CD14-positive monocyte (primary cell): ENCODE measurements at regions not wholly inside any gene's neighbourhood (a gene's known extent, or its start where the extent isn't known, plus 50 kb on each side); places are given as distances from the start of the nearest gene placed in this dataset.

Experiments used
- DNase-seq, 3 donors: peaks; one replicate each; pipeline ENCODE4 v3.0.0-alpha.2; 2011 to 2022
- H2AFZ ChIP-seq: 2 replicates; pipeline ENCODE4 v1.6.0; 2012; ENCODE audit warnings: mild to moderate bottlenecking, low read depth, low read length, inconsistent platforms; ENCODE audit not compliant: insufficient read depth, poor library complexity, severe bottlenecking
- H3K27ac ChIP-seq, 2 donors: 1 replicate in 1 of 2; 2 replicates in 1 of 2; pipeline ENCODE4 v1.5.1; 2012 to 2013; ENCODE audit warnings: low read length in 2 of 2, control low read depth in 1 of 2, inconsistent platforms in 1 of 2, low read depth in 1 of 2, mild to moderate bottlenecking in 1 of 2
- H3K27me3 ChIP-seq, 2 donors: one replicate each; pipeline versions ENCODE4 v1.6.0 to v1.6.1; 2011 to 2013; ENCODE audit warnings: low read length in 2 of 2; ENCODE audit not compliant: control insufficient read depth in 2 of 2, insufficient read depth in 2 of 2
- H3K36me3 ChIP-seq, 2 donors: replicated peaks in 1 of 2; 1 replicate in 1 of 2; 2 replicates in 1 of 2; pipeline versions ENCODE4 v1.5.1 to v1.6.1; 2012 to 2013; ENCODE audit warnings: low read length in 2 of 2, control low read depth in 1 of 2, inconsistent platforms in 1 of 2, mild to moderate bottlenecking in 1 of 2; ENCODE audit not compliant: insufficient read depth in 2 of 2, control insufficient read depth in 1 of 2
- H3K4me1 ChIP-seq, 2 donors: 1 replicate in 1 of 2; 2 replicates in 1 of 2; pipeline versions ENCODE4 v1.5.1 to v1.6.1; 2012 to 2013; ENCODE audit warnings: low read length in 2 of 2, control low read depth in 1 of 2, inconsistent platforms in 1 of 2, mild to moderate bottlenecking in 1 of 2, moderate library complexity in 1 of 2; ENCODE audit not compliant: insufficient read depth in 2 of 2, control insufficient read depth in 1 of 2
- H3K4me2 ChIP-seq: replicated peaks from 2 replicates; pipeline ENCODE3; 2012; ENCODE audit warnings: low read length, moderate library complexity, mild to moderate bottlenecking; ENCODE audit not compliant: poor library complexity, severe bottlenecking; ENCODE audit errors: extremely low read depth
- H3K4me3 ChIP-seq, 3 experiments: fragments of 200-600 bp in 1 of 3; sonication (generic) in 1 of 3; replicated peaks in 1 of 3; 1 replicate in 2 of 3; 2 replicates in 1 of 3; pipeline ENCODE4 v1.5.1; 2011 to 2013; ENCODE audit warnings: low read length in 3 of 3, mild to moderate bottlenecking in 3 of 3, control low read depth in 2 of 3, low read depth in 2 of 3, inconsistent platforms in 1 of 3, moderate library complexity in 1 of 3
- H3K79me2 ChIP-seq: 2 replicates; pipeline ENCODE4 v1.6.0; 2012; ENCODE audit warnings: mild to moderate bottlenecking, control low read depth, inconsistent platforms, low read length, moderate library complexity; ENCODE audit not compliant: insufficient read depth
- H3K9ac ChIP-seq: 2 replicates; pipeline ENCODE4 v1.6.0; 2017; ENCODE audit warnings: low read length, mild to moderate bottlenecking; ENCODE audit not compliant: insufficient read depth, poor library complexity, severe bottlenecking
- H3K9me3 ChIP-seq, 2 donors: replicated peaks in 1 of 2; 1 replicate in 1 of 2; 2 replicates in 1 of 2; pipeline versions ENCODE4 v1.5.1 to v1.6.1; 2012 to 2013; ENCODE audit warnings: low read length in 2 of 2, control low read depth in 1 of 2; ENCODE audit not compliant: control insufficient read depth in 1 of 2, insufficient read depth in 1 of 2
- H4K20me1 ChIP-seq: 2 replicates; pipeline ENCODE4 v1.6.0; 2012; ENCODE audit warnings: mild to moderate bottlenecking, low read length, control low read depth, moderate library complexity; ENCODE audit not compliant: insufficient read depth
- H3K27ac Mint-ChIP-seq, 7 donors: one replicate each; pipeline ENCODE4 v1.8.0; 2020; ENCODE audit warnings: mild to moderate bottlenecking in 7 of 7, mixed read lengths in 7 of 7, moderate library complexity in 6 of 7, inconsistent platforms in 2 of 7
- H3K27me3 Mint-ChIP-seq, 3 donors: one replicate each; pipeline ENCODE4 v1.8.0; 2021 to 2022; ENCODE audit warnings: low read depth in 3 of 3, mild to moderate bottlenecking in 3 of 3, mixed read lengths in 3 of 3, moderate library complexity in 3 of 3, inconsistent platforms in 1 of 3
- H3K36me3 Mint-ChIP-seq, 2 donors: one replicate each; pipeline ENCODE4 v1.8.0; 2020; ENCODE audit warnings: mixed read lengths in 2 of 2, inconsistent platforms in 1 of 2, mild to moderate bottlenecking in 1 of 2
- H3K4me1 Mint-ChIP-seq: one replicate; pipeline ENCODE4 v1.8.0; 2020; ENCODE audit warnings: mild to moderate bottlenecking, mixed read lengths
- H3K4me3 Mint-ChIP-seq, 2 donors: one replicate each; pipeline ENCODE4 v1.8.0; 2020; ENCODE audit warnings: mild to moderate bottlenecking in 2 of 2, mixed read lengths in 2 of 2, moderate library complexity in 1 of 2
- H3K9me3 Mint-ChIP-seq, 7 donors: one replicate each; pipeline ENCODE4 v1.8.0; 2020 to 2022; ENCODE audit warnings: mixed read lengths in 7 of 7, mild to moderate bottlenecking in 6 of 7, moderate library complexity in 6 of 7, inconsistent platforms in 2 of 7
- CTCF ChIP-seq: fragments of 200-600 bp; IDR thresholded peaks from one replicate; pipeline ENCODE4 v1.8.0; 2022; ENCODE audit warnings: antibody characterized with exemption, mild to moderate bottlenecking
- WGBS: methylation state at CpG from one replicate; pipeline ENCODE4 v1.1.5; 2013; ENCODE audit warnings: missing lambda C conversion rate; ENCODE audit not compliant: insufficient coverage; 5-methylcytosine and 5-hydroxymethylcytosine counted together
- intact Hi-C, 2 donors: fragments of 100-400 bp; cut with micrococcal nuclease; formaldehyde crosslinking; loops; one replicate each; pipeline versions ENCODE4 v1.15.0 to v1.15.1; 2023

- TF ChIP-seq CTCF, result no peak
- no peaks in the 10 kb centered on the region for H3K79me2 ChIP-seq
- H3K36me3 ChIP-seq, result no peaks in the 10 kb centered on the region
- H3K9me3 ChIP-seq, result no peaks in the 10 kb centered on the region
- no peaks in the 10 kb centered on the region for H3K36me3 Mint-ChIP-seq
- H3K4me1 Mint-ChIP-seq, result peaks cover 6% of the 10 kb centered on the region
- no peak overlapping the region for H3K4me2 ChIP-seq
- no peak overlapping the region for H3K4me3 Mint-ChIP-seq
- H3K9ac ChIP-seq, result no peak overlapping the region
- H3K9me3 Mint-ChIP-seq, result peaks cover 0 to 3% (median 0%) of the 10 kb centered on the region in 7 donors
- H3K27ac ChIP-seq, result no peak overlapping the region
- peaks cover 8 to 11% of the 10 kb centered on the region in 2 donors for H3K4me1 ChIP-seq
- H3K27me3 Mint-ChIP-seq, result peaks cover 0 to 4% (median 0%) of the 10 kb centered on the region in 3 donors
- DNase-seq, result no peak
- intact Hi-C loops, result no loop called here
- no peaks in the 10 kb centered on the region for H4K20me1 ChIP-seq
- H2AFZ ChIP-seq, result no peak overlapping the region
- H3K4me3 ChIP-seq, result no peak overlapping the region
- H3K27ac Mint-ChIP-seq, result no peak overlapping the region
- no peaks in the 10 kb centered on the region for H3K27me3 ChIP-seq
- WGBS, result 96% methylated on average over 3 of the region's 4 CpGs
Measured at GRCh38 chr4:14392378-14392777, 609.9 kb upstream of the CPEB2 start.

GRCh38 chr4:14396183-14396582 is 606.1 kb upstream of the CPEB2 start:
- peaks cover 0 to 4% (median 0%) of the 10 kb centered on the region in 3 donors for H3K27me3 Mint-ChIP-seq
- no peaks in the 10 kb centered on the region for H3K79me2 ChIP-seq
- H3K27ac ChIP-seq, result no peak overlapping the region
- no peak overlapping the region for H3K9ac ChIP-seq
- peaks cover 0 to 6% of the 10 kb centered on the region in 2 donors for H3K4me1 ChIP-seq
- H3K4me1 Mint-ChIP-seq, result peaks cover 5% of the 10 kb centered on the region
- no peak overlapping the region for H3K27ac Mint-ChIP-seq
- no peak overlapping the region for H3K4me3 ChIP-seq
- peaks cover 0 to 8% of the 10 kb centered on the region in 2 donors for H3K9me3 ChIP-seq
- no peak for DNase-seq
- no peaks in the 10 kb centered on the region for H4K20me1 ChIP-seq
- H3K27me3 ChIP-seq, result no peaks in the 10 kb centered on the region
- intact Hi-C loops, result no loop called here
- H3K36me3 ChIP-seq, result no peaks in the 10 kb centered on the region
- no peak overlapping the region for H3K4me2 ChIP-seq
- TF ChIP-seq CTCF, result no peak
- no peaks in the 10 kb centered on the region for H3K36me3 Mint-ChIP-seq
- H3K9me3 Mint-ChIP-seq, result peaks cover 0 to 10% (median 7%) of the 10 kb centered on the region in 7 donors
- WGBS, result 100% methylated on average over 1 of the region's 2 CpGs
- no peak overlapping the region for H3K4me3 Mint-ChIP-seq
- no peak overlapping the region for H2AFZ ChIP-seq
